ENCODE measurements at regions not wholly inside any gene's neighbourhood (a gene's known extent, or its start where the extent isn't known, plus 50 kb on each side); places are given as distances from the start of the nearest gene placed in this dataset.

- TF ChIP-seq CTCF (IDR thresholded peaks at IDR 0.05) = no peak
- TF ChIP-seq POLR2A (IDR thresholded peaks at IDR 0.05) = no peak
Measured at GRCh38 chr5:136458481-136458880, 93.1 kb upstream of the TRPC7 start.
